ENCODE measurements at regions not wholly inside any gene's neighbourhood (a gene's known extent, or its start where the extent isn't known, plus 50 kb on each side); places are given as distances from the start of the nearest gene placed in this dataset.

GRCh38 chr12:24228371-24228770 is 278.9 kb upstream of the SOX5 start:
- no peak for TF ChIP-seq YY1 (IDR thresholded peaks at IDR 0.05; ENCODE audit: low read depth)
- TF ChIP-seq TAF1 (IDR thresholded peaks at IDR 0.05; ENCODE audit: low read depth) = no peak
- no peak for TF ChIP-seq EP300 (IDR thresholded peaks at IDR 0.05; ENCODE audit: borderline replicate concordance)
- no peak for TF ChIP-seq CREB1 (IDR thresholded peaks at IDR 0.05; ENCODE audit: low read depth)
- no peak for TF ChIP-seq EGR1 (IDR thresholded peaks at IDR 0.05)
- TF ChIP-seq TCF12 (IDR thresholded peaks at IDR 0.05; ENCODE audit: low read depth) = no peak
- no peak for TF ChIP-seq FOXM1 (IDR thresholded peaks at IDR 0.05; ENCODE audit: borderline replicate concordance, low read depth)
- no peak for TF ChIP-seq REST (IDR thresholded peaks at IDR 0.05; ENCODE audit: low read depth)
- no peak for TF ChIP-seq MAX (IDR thresholded peaks at IDR 0.05)
- TF ChIP-seq RAD21 (IDR thresholded peaks at IDR 0.05; ENCODE audit: low read depth) = no peak

Data from Ishikawa (cell line).